HEK293 (cell line): ENCODE measurements at regions not wholly inside any gene's neighbourhood (a gene's known extent, or its start where the extent isn't known, plus 50 kb on each side); places are given as distances from the start of the nearest gene placed in this dataset.

Experiments used
- CTCF ChIA-PET: fragments of 350-600 bp; formaldehyde crosslinking; extraction: SDS; loops from one replicate; lab custom pipeline; 2021; ENCODE audit warnings: antibody characterized with exemption; lab: Yijun Ruan, JAX
- POLR2A ChIA-PET: fragments of 300-600 bp; formaldehyde crosslinking; extraction: SDS; loops from one replicate; lab custom pipeline; 2020; ENCODE audit warnings: antibody characterized with exemption, inconsistent platforms; lab: Yijun Ruan, JAX
- H3K27ac ChIP-seq: fragments of 200-500 bp; sonication (Bioruptor generic); 2 replicates; pipeline ENCODE4 v1.5.1; 2014; ENCODE audit warnings: low read depth, low read length, control low read depth, inconsistent platforms; ENCODE audit errors: extremely low read depth
- H3K36me3 ChIP-seq, 2 experiments: fragments of 200-500 bp in 1 of 2; sonication (Bioruptor generic) in 1 of 2; 1 replicate in 1 of 2; 2 replicates in 1 of 2; pipeline ENCODE4 v1.5.1; 2014 to 2017; ENCODE audit warnings: inconsistent platforms in 2 of 2, low read length in 2 of 2; ENCODE audit not compliant: control insufficient read depth in 2 of 2, insufficient read depth in 1 of 2
- H3K4me1 ChIP-seq: fragments of 200-500 bp; sonication (Bioruptor generic); 2 replicates; pipeline ENCODE4 v1.5.1; 2014; ENCODE audit warnings: mild to moderate bottlenecking, low read length, inconsistent platforms; ENCODE audit not compliant: control insufficient read depth, insufficient read depth
- H3K4me3 ChIP-seq: 2 replicates; pipeline ENCODE4 v1.5.1; 2011; ENCODE audit warnings: low read depth, mild to moderate bottlenecking, control low read depth, low read length, moderate library complexity
- H3K9me3 ChIP-seq: fragments of 200-500 bp; sonication (Bioruptor generic); 2 replicates; pipeline ENCODE4 v1.5.1; 2014; ENCODE audit warnings: low read depth, low read length, inconsistent platforms; ENCODE audit not compliant: control insufficient read depth, insufficient read depth
- AEBP2 ChIP-seq: fragments of 450-650 bp; formaldehyde crosslinking; IDR thresholded peaks from 2 replicates; pipeline ENCODE4 v1.5.1; 2016; ENCODE audit warnings: missing biosample characterization, missing genetic modification characterization, borderline replicate concordance
- GLIS2 ChIP-seq: fragments of 450-650 bp; formaldehyde crosslinking; IDR thresholded peaks from 2 replicates; pipeline ENCODE4 v1.5.1; 2016; ENCODE audit warnings: missing biosample characterization, missing genetic modification characterization
- REPIN1 ChIP-seq: fragments of 450-650 bp; formaldehyde crosslinking; IDR thresholded peaks from 2 replicates; pipeline ENCODE4 v1.5.1; 2017; ENCODE audit warnings: missing biosample characterization, missing genetic modification characterization, low read depth
- SETDB1 ChIP-seq: IDR thresholded peaks from one replicate; pipeline ENCODE4 v1.6.1; 2017; ENCODE audit warnings: mild to moderate bottlenecking, low read length, moderate library complexity, mixed read lengths; ENCODE audit not compliant: insufficient read length
- TRIM28 ChIP-seq: IDR thresholded peaks from 2 replicates; pipeline ENCODE4 v1.6.1; 2011; ENCODE audit warnings: low read length, control low read depth, borderline replicate concordance
- YY2 ChIP-seq: fragments of 450-650 bp; formaldehyde crosslinking; IDR thresholded peaks from 2 replicates; pipeline ENCODE4 v1.5.1; 2016; ENCODE audit warnings: missing biosample characterization, missing genetic modification characterization
- ZFHX2 ChIP-seq: fragments of 450-650 bp; formaldehyde crosslinking; conservative IDR thresholded peaks from 2 replicates; pipeline ENCODE4 v1.5.1; 2016; ENCODE audit warnings: missing biosample characterization, missing genetic modification characterization
- ZFP41 ChIP-seq: fragments of 450-650 bp; formaldehyde crosslinking; IDR thresholded peaks from 2 replicates; pipeline ENCODE4 v1.5.1; 2016; ENCODE audit warnings: missing biosample characterization, missing genetic modification characterization, borderline replicate concordance
- ZNF138 ChIP-seq: fragments of 450-650 bp; formaldehyde crosslinking; IDR thresholded peaks from 2 replicates; pipeline ENCODE4 v1.5.1; 2016; ENCODE audit warnings: missing biosample characterization, missing genetic modification characterization, borderline replicate concordance
- ZNF140 ChIP-seq: fragments of 450-650 bp; formaldehyde crosslinking; IDR thresholded peaks from 2 replicates; pipeline ENCODE4 v1.5.1; 2016; ENCODE audit warnings: missing biosample characterization, missing genetic modification characterization
- ZNF146 ChIP-seq: fragments of 450-650 bp; formaldehyde crosslinking; IDR thresholded peaks from 2 replicates; pipeline ENCODE4 v1.5.1; 2016; ENCODE audit warnings: missing biosample characterization, missing genetic modification characterization
- ZNF221 ChIP-seq: fragments of 450-650 bp; formaldehyde crosslinking; IDR thresholded peaks from 2 replicates; pipeline ENCODE4 v1.5.1; 2017; ENCODE audit warnings: missing biosample characterization, missing genetic modification characterization, borderline replicate concordance
- ZNF558 ChIP-seq: fragments of 450-650 bp; formaldehyde crosslinking; IDR thresholded peaks from 2 replicates; pipeline ENCODE4 v1.5.1; 2016; ENCODE audit warnings: missing biosample characterization, missing genetic modification characterization
- ZNF600 ChIP-seq: fragments of 450-650 bp; formaldehyde crosslinking; IDR thresholded peaks from 2 replicates; pipeline ENCODE4 v1.5.1; 2016; ENCODE audit warnings: missing biosample characterization, missing genetic modification characterization
- ZNF629 ChIP-seq: fragments of 450-650 bp; formaldehyde crosslinking; IDR thresholded peaks from 2 replicates; pipeline ENCODE4 v1.5.1; 2017; ENCODE audit warnings: missing biosample characterization, missing genetic modification characterization
- ZNF707 ChIP-seq: fragments of 450-650 bp; formaldehyde crosslinking; IDR thresholded peaks from 2 replicates; pipeline ENCODE4 v1.5.1; 2016; ENCODE audit warnings: missing biosample characterization, missing genetic modification characterization
- ZNF777 ChIP-seq: fragments of 450-650 bp; formaldehyde crosslinking; IDR thresholded peaks from 2 replicates; pipeline ENCODE4 v1.5.1; 2017; ENCODE audit warnings: missing biosample characterization, missing genetic modification characterization, borderline replicate concordance
- ZNF785 ChIP-seq: fragments of 450-650 bp; formaldehyde crosslinking; IDR thresholded peaks from 2 replicates; pipeline ENCODE4 v1.5.1; 2016; ENCODE audit warnings: missing biosample characterization, missing genetic modification characterization
- ZSCAN5A ChIP-seq: fragments of 450-650 bp; formaldehyde crosslinking; IDR thresholded peaks from 2 replicates; pipeline ENCODE4 v1.5.1; 2016; ENCODE audit warnings: missing biosample characterization, missing genetic modification characterization

- CTCF ChIA-PET, result interaction anchor here (1.0 to 1.2 kb wide), 2 partner anchors 12 to 109 kb away, joined by 3 read pairs; no protein-coding TSS in a partner anchor
- POLR2A ChIA-PET, result no interaction called here
- no peak overlapping the region for H3K4me3 ChIP-seq
- no peak for TF ChIP-seq ZNF138 (tag by site-specific recombination)
- no peaks in the 10 kb centered on the region for H3K9me3 ChIP-seq
- H3K27ac ChIP-seq, result no peak overlapping the region
- no peaks in the 10 kb centered on the region for H3K36me3 ChIP-seq
- H3K4me1 ChIP-seq, result no peaks in the 10 kb centered on the region
Measured at GRCh38 chr1:93738926-93739325, 57.3 kb upstream of the BCAR3 start.

GRCh38 chr1:93738075-93738622 lies 56.5 kb upstream of the BCAR3 start:
- Histone ChIP-seq H3K36me3 (no peaks in the 10 kb centered on the region), H3K9me3 (no peaks in the 10 kb centered on the region), H3K27ac (no peak overlapping the region), H3K4me3 (no peak overlapping the region), H3K4me1 (no peaks in the 10 kb centered on the region)
- TF ChIP-seq ZNF785 (tag by site-specific recombination) (no peak), REPIN1 (no peak), SETDB1 (no peak), AEBP2 (no peak), ZNF140 (tag by site-specific recombination) (no peak), ZNF600 (tag by site-specific recombination) (no peak), ZFHX2 (tag by site-specific recombination) (no peak), ZNF221 (no peak), YY2 (tag by site-specific recombination) (no peak), ZNF629 (tag by site-specific recombination) (no peak), ZNF707 (no peak), ZSCAN5A (tag by site-specific recombination) (no peak), ZNF146 (tag by site-specific recombination) (no peak), ZNF558 (tag by site-specific recombination) (no peak), GLIS2 (no peak), TRIM28 (no peak), ZNF777 (tag by site-specific recombination) (no peak)
- ChIA-PET POLR2A (no interaction called here), CTCF (interaction anchor here (1.0 kb wide), 1 partner anchor 108 kb away, joined by 3 read pairs; no protein-coding TSS in a partner anchor)

GRCh38 chr1:93735722-93736121 lies 54.1 kb upstream of the BCAR3 start:
- Histone ChIP-seq H3K27ac (no peak overlapping the region), H3K4me1 (no peaks in the 10 kb centered on the region), H3K36me3 (no peaks in the 10 kb centered on the region), H3K9me3 (no peaks in the 10 kb centered on the region), H3K4me3 (no peak overlapping the region)
- ChIA-PET POLR2A (no interaction called here), CTCF (interaction anchor here (1.7 kb wide), 1 partner anchor 15 kb away, joined by 3 read pairs; no protein-coding TSS in a partner anchor)
- no peak for TF ChIP-seq ZFP41 (tag by site-specific recombination)
